HG03045 (cell line): ENCODE measurements at regions not wholly inside any gene's neighbourhood (a gene's known extent, or its start where the extent isn't known, plus 50 kb on each side); places are given as distances from the start of the nearest gene placed in this dataset.
"Not testable (repeated sequence)": the region's sequence is repeated elsewhere in the genome, so short reads cannot be mapped to it uniquely, and the experiment has no call there.

ENCODE experiments used
- ATAC-seq: cut with Tn5 transposase; IDR thresholded peaks from one replicate; pipeline ENCODE4 v1.9.1; 2021; ENCODE audit warnings: mild to moderate bottlenecking, moderate library complexity; ENCODE audit not compliant: unreplicated experiment

DNA sequence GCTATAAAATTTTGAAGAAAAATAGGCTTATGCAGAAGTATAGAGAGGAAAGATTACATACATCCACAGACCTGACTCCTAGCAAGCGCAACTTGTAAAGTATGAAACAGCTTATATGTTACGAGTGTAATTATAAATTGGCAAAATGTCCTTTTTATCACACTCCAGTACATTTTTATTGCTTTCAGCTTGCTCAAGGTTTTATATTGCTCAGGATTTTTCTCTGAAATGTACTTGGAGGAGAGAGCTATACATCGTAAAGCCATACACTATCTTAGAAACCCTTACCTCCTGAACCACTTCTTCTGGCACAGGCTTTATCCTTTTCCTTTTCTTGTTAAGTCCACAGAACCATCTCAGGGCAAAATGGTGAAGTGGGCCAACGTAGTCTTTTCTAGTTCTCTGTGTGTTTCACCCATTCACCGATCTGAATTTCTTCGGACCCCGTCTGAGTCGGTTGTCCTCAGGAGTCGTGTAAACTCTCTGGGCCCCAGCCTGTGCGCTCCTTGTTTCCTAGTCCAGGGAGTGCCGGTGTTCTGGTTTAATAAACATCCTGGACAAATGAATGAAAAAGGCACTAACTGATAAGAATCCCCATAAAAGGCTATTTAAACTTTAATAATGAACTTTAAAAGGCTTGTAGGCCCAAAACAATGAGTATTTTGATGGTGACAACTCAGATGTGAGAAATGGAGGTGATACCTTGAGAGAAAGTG, 150.2 kb upstream of the SPATA31A3 start:
- not testable (repeated sequence) for ATAC-seq

DNA sequence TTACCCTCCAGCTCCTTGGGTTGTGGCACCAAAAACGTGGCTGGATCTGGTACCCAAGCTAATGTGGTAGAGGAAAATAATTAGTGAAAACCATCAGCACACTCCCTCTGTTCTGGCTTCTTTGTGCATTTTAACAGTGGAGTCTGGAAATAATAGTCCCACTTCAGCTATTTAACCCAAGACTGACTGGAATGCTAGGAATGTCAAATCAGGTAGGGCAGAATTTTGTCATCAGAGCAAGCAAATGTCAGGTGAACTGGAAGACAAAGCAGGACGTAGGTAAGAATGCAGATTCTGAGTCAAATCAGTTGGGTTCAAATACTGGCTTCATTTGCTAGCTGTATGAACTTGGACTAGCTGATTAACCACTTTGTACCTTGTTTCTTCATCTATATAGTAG, 144.0 kb upstream of the SPATA31A3 start:
- not testable (repeated sequence) for ATAC-seq

DNA sequence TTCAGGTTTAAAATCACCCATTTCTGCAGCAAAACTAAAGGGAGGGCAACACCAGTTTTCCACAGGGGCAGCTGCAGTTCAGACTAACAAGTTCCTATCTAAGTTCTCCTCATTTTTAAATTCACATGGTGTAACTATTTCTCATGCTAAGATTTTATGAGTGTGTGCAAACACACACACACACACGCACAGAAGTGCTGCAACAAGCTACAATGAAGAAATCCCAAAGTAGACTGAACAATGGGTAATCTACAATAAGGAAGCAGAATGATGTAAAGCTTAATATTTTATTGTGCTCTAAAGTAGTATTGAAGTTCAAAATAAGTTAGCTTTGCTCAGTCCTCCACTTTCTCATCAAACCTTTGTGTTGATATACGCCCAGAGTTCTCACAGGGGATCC, 140.8 kb upstream of the SPATA31A3 start:
- not testable (repeated sequence) for ATAC-seq

DNA sequence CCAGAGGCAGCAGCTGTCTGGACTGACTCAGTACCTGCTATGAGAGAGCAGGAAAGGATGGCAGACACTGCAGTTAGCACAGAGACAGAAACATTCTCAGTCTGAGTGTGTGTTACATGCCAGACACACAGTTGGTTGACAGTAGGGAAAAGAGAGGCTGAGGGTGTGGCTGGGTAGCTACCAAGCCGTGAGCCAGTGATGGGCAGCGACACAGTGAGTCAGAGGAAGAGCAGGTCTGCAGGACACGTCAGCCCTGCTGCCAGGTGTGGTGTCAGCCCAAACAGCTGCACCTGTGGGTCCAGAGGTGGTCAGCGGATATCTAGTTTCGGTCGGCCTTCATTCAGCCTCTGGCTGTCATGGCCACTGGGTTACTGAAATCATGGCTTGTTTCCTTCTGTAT, 124.4 kb upstream of the SPATA31A3 start:
- ATAC-seq, result not testable (repeated sequence)

DNA sequence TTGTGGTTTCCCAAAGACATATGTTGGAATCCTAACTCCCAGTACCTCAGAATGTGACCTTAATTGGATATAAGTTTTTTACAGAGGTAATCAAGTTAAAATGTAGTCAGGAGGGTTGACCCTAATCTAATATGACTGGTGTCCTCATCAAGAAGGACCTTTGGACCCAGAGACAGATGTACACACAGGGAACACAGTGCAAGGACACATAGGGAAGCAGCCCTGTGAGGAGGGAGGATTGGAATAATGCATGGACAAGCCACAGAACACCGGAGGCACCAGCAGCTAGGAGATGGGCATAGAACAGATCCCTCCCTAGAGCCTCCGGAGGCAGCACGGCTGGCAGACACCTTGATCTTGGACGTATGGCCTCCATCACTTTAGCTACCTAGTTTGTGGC, 119.8 kb upstream of the SPATA31A3 start:
- not testable (repeated sequence) for ATAC-seq

DNA sequence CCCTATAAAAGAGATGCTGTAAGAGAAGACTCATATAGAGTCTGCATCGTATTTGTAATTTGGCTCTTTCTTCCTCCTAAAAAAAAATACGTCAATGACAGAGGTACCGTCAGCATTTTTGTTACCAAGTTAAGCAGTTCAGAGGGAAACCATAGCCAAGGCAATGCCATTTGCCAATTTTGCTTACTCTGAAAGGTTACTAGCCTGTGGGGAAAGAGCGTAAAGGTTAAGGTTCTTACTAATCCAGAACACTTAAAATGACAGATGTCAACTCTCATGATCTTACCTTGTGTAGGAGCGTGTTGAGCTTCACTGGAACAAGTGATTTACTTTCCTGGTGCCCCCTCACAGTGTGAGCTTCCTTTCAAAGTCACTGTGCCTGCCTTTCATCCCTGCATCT, 119.4 kb upstream of the SPATA31A3 start:
- ATAC-seq, result not testable (repeated sequence)

DNA sequence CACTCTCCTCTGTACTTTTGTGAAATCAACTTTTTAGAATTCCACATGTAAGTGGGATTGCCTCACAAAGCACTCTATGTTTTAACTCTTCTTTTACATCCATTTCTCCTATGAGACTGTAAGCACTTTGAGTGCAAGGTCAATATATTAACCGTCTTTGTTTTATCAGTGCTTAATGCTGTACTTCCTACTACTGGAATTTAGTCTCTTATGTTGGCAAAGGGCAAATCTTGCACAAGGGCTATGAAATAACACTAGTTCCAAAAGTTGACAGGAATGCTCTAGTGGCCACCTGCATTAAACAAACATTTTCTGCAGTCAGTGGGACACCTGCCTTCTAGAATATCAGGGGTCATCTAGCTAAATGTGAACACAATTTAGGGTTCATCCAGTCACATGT, 117.5 kb upstream of the SPATA31A3 start:
- ATAC-seq, result not testable (repeated sequence)

DNA sequence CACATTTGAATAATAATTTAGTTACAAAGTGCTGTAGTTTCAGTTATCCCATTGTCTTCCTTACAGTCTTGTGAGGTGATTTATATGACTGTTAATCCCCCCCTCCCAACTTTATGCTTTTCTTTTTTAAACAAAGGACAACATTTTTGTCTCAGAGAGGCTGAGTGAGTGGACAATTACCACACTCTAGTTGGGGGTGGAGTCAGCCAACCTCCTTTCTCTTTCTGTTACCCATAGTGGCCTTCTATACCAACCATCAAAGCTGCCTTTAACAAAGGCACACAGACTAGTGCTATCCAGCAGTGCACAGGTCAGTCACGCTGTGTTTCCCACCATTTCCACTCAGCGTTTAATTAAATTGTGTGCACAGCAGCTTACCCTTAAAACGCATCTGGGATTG, 114.3 kb upstream of the SPATA31A3 start:
- not testable (repeated sequence) for ATAC-seq

DNA sequence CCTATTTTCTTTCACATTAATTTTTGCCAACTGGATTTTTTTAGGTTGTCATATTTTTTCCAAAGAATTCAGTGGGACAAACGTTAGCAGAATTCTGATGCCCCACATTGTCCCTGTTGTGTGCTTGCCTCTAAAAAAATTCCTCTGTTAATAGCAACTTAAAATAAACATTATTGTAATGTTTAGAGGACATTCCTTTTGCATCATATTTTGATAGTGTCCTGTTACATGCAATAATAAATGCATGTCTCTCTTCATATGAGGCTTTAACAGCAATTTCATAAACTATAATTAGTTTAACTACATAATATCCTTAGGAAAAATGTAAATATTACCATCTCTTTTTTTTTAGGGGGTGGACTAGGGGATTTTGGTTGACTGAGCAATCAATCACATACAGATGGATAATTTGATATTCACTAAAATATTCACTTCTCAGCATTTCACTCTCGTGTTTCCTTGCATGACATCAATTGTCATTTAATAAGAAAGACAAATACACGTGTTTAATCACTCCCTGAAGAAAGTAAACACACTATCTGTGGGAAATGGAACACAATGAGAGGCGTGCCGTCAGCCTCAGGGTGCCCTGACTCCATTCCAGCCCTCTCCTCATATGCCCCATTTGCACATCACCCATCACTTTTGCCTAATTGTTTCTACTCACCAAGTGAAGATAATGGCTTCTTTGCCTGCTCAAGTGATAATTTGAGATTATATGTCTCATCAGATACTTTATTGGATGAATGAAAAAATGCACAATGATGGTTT, 110.3 kb upstream of the SPATA31A3 start:
- ATAC-seq, result not testable (repeated sequence)

DNA sequence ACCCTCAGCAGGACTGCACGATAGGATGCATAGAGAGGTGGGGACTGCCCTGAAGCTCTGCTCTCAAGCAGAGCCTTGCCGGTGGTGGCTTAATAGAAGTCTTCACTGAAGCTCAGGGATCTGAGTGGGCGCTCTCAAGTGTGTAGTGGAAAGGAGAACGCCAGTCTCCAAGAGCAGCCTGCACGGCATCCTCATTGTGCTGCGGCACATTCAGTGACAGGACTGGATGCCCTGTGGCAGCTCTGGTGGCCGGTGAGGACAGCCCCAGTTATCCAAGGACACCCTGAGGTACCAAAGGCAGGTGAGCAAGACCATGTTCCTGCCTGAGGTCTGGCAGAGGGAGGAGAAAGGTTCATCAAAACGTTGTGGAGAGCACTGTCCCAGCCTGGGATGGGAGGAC, 98.8 kb upstream of the SPATA31A3 start:
- ATAC-seq, result not testable (repeated sequence)

DNA sequence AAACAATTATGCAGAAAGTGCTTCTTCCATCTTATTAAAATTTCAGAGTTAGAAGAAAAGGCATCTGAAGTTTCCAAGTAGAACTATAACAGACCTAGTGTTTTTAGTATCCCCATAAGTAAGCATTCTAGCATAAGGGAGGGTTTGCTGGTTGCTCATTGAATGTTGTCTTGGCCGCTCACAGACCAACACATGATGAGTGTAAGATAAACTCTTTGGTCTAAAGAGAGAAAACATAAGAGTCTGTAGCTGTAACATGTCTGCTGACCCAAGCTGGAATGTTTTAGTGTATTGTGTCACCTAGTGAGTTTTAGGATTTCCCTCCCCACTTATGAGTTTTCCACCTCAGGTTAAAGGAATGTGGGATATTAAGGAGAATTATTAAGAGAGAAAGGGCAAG, 94.5 kb upstream of the SPATA31A3 start:
- ATAC-seq, result not testable (repeated sequence)

DNA sequence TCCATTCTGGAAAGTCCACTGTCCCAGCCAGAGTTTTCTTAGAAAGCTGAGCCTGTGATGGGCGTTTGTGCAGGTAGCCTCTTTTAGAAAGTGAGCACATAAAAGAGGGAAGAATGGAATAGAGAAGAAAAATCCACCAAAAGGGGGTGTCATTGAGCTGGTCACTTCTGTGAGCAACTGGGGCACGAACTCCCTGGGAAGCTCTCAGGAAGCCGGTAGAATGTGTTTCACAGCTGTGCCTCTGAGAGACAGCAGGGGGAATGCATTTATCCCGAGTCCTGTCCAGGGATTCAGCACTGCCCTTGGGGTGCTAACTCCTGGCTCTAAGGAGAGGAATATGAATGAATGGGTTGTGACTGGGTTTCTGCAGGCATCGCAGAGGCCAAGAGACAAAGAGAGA, 73.8 kb upstream of the SPATA31A3 start:
- ATAC-seq, result not testable (repeated sequence)

DNA sequence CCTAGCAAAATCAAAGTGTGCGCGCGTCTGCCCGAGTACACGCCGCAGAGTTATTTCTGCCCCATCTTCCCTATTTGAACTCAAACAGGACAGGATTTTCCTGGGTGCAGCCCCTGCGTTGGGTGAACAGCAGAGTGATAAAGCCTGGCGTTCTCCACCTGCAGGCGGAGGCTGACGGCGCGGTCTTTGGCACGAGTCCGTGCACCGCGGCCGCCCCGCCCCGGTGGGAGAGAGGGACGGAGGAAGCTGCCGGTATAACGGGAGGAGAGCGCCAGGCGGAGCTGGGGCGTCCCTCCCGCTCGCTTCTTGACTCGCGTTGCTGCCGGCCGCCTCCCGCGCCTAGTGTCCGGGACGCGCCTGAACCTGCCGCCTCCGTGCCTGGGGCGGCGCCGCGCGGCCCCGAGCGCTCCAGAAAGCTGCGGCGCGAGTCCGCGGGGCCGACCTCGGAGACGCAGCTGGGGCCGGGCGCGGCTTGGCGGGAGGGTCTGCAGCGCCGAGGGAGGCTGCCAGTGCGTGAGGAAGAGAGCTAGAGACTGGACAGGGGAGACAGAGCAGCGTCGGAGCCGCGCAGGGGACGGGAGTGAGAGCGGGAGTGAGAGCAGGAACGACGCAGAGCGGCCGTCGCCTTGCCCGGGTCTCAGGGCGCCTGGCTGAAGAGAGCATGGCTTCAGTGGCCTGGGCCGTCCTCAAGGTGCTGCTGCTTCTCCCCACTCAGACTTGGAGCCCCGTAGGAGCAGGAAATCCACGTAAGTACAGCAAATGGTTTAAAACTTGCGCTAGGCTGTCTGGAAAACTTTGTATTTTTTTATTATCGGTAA, 66.8 kb upstream of the SPATA31A3 start:
- not testable (repeated sequence) for ATAC-seq
